OCI-LY1 (cell line): ENCODE measurements at regions not wholly inside any gene's neighbourhood (a gene's known extent, or its start where the extent isn't known, plus 50 kb on each side); places are given as distances from the start of the nearest gene placed in this dataset.
"Not testable (repeated sequence)": the region's sequence is repeated elsewhere in the genome, so short reads cannot be mapped to it uniquely, and the experiment has no call there.

ENCODE experiments used
- H2AFZ ChIP-seq: fragments of 200-600 bp; sonication (generic), shearing (Covaris generic); 2 replicates; pipeline ENCODE4 v1.6.0; 2014; ENCODE audit warnings: antibody characterized with exemption, mild to moderate bottlenecking, low read length
- H3F3A ChIP-seq: fragments of 200-600 bp; sonication (generic), shearing (Covaris generic); 2 replicates; pipeline ENCODE4 v1.6.0; 2014; ENCODE audit warnings: mild to moderate bottlenecking, antibody characterized with exemption, low read length, moderate library complexity; ENCODE audit not compliant: insufficient read depth
- H3K27ac ChIP-seq: fragments of 200-600 bp; sonication (generic); 2 replicates; pipeline ENCODE4 v1.5.1; 2014; ENCODE audit warnings: low read length, mixed run types, mild to moderate bottlenecking, low read depth; ENCODE audit not compliant: poor library complexity, severe bottlenecking
- H3K27me3 ChIP-seq: fragments of 200-600 bp; sonication (generic); 2 replicates; pipeline ENCODE4 v1.6.0; 2014; ENCODE audit warnings: antibody characterized with exemption, mild to moderate bottlenecking, low read length, moderate library complexity; ENCODE audit not compliant: insufficient read depth
- H3K36me3 ChIP-seq: fragments of 200-600 bp; sonication (generic); 2 replicates; pipeline ENCODE4 v1.6.1; 2014; ENCODE audit warnings: mild to moderate bottlenecking, antibody characterized with exemption, low read length, moderate library complexity, mixed read lengths; ENCODE audit not compliant: insufficient read depth
- H3K4me1 ChIP-seq: fragments of 200-600 bp; sonication (generic); 2 replicates; pipeline ENCODE4 v1.5.1; 2014; ENCODE audit warnings: mild to moderate bottlenecking, low read length, moderate library complexity; ENCODE audit not compliant: insufficient read depth, severe bottlenecking
- H3K4me2 ChIP-seq: fragments of 200-600 bp; sonication (generic), shearing (Covaris generic); 2 replicates; pipeline ENCODE4 v1.6.1; 2014; ENCODE audit warnings: low read length
- H3K4me3 ChIP-seq: fragments of 200-600 bp; sonication (generic); 2 replicates; pipeline ENCODE4 v1.5.1; 2014; ENCODE audit warnings: low read length, low read depth, mild to moderate bottlenecking, mixed read lengths; ENCODE audit not compliant: poor library complexity, severe bottlenecking
- H3K79me2 ChIP-seq: fragments of 200-600 bp; shearing (Covaris generic); 2 replicates; pipeline ENCODE4 v1.6.1; 2016; ENCODE audit warnings: mixed run types, low read length, mixed read lengths; ENCODE audit not compliant: insufficient read depth
- H3K9ac ChIP-seq: fragments of 200-600 bp; sonication (generic), shearing (Covaris generic); 2 replicates; pipeline ENCODE4 v1.6.1; 2014; ENCODE audit warnings: mild to moderate bottlenecking, low read length, mixed read lengths
- H3K9me2 ChIP-seq: fragments of 200-600 bp; sonication (generic), shearing (Covaris generic); 2 replicates; pipeline ENCODE4 v1.6.1; 2014; ENCODE audit warnings: low read depth, mild to moderate bottlenecking, low read length, mixed read lengths
- H3K9me3 ChIP-seq: fragments of 200-600 bp; shearing (Covaris generic); 2 replicates; pipeline ENCODE4 v1.6.1; 2014; ENCODE audit warnings: low read length, mixed read lengths
- H4K20me1 ChIP-seq: fragments of 200-600 bp; sonication (generic), shearing (Covaris generic); 2 replicates; pipeline ENCODE4 v1.6.0; 2016; ENCODE audit warnings: mild to moderate bottlenecking, low read length; ENCODE audit not compliant: insufficient read depth
- CTCF ChIP-seq: fragments of 200-600 bp; sonication (generic), shearing (Covaris generic); IDR thresholded peaks from 2 replicates; pipeline ENCODE4 v1.5.1; 2017; ENCODE audit warnings: mild to moderate bottlenecking, antibody characterized with exemption, low read length, moderate library complexity, mixed read lengths
- EZH2 ChIP-seq: fragments of 200-600 bp; sonication (generic), shearing (Covaris generic); IDR thresholded peaks from 2 replicates; pipeline ENCODE4 v1.8.0; 2017; ENCODE audit warnings: borderline replicate concordance, mixed run types, mild to moderate bottlenecking, antibody characterized with exemption, low read length, moderate library complexity, mixed read lengths

DNA sequence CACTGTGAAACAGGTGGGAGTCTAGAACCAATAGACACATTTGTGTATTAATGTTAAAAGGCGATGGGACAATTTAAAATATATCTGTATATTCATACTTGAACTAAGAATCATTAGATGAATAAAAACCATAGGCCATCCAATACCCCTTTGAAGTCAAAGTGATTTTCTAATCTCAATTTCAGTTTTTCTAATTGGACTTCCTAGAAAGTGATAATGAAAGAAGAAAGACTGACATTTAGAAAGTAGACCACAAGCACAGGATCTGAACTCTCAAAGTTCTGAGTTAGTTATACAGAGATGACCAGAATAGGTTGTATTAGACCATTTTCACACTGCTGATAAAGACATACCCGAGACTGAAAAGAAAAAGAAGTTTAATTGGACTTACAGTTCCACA, 412.8 kb upstream of the PIK3R1 start:
- no peak for TF ChIP-seq EZH2
- TF ChIP-seq CTCF: no peak
- Histone ChIP-seq H3K9me3 (no peaks in the 10 kb centered on the region), H3K27ac (no peak overlapping the region), H3K9ac (no peak overlapping the region), H3F3A (no peaks in the 10 kb centered on the region), H3K79me2 (no peaks in the 10 kb centered on the region), H3K36me3 (no peaks in the 10 kb centered on the region), H3K4me1 (no peaks in the 10 kb centered on the region), H3K27me3 (no peaks in the 10 kb centered on the region), H3K4me3 (no peak overlapping the region), H4K20me1 (no peaks in the 10 kb centered on the region), H3K9me2 (no peaks in the 10 kb centered on the region), H2AFZ (no peak overlapping the region), H3K4me2 (no peak overlapping the region)

GRCh38 chr5:67799732-67800234, 415.8 kb upstream of the PIK3R1 start:
- Histone ChIP-seq H2AFZ (no peak overlapping the region), H3K4me1 (no peaks in the 10 kb centered on the region), H3K9ac (no peak overlapping the region), H4K20me1 (no peaks in the 10 kb centered on the region), H3K27me3 (no peaks in the 10 kb centered on the region), H3K9me3 (no peaks in the 10 kb centered on the region), H3K4me2 (no peak overlapping the region), H3K36me3 (no peaks in the 10 kb centered on the region), H3F3A (no peaks in the 10 kb centered on the region), H3K79me2 (no peaks in the 10 kb centered on the region), H3K27ac (no peak overlapping the region), H3K9me2 (no peaks in the 10 kb centered on the region), H3K4me3 (no peak overlapping the region)
- TF ChIP-seq CTCF (no peak), EZH2 (no peak)

GRCh38 chr5:67798470-67798869, 417.1 kb upstream of the PIK3R1 start:
- not testable (repeated sequence) for H3K9me3 ChIP-seq

GRCh38 chr5:67795781-67796477, 419.6 kb upstream of the PIK3R1 start:
- no peaks in the 10 kb centered on the region for H3K27me3 ChIP-seq
- H3K27ac ChIP-seq: no peak overlapping the region
- TF ChIP-seq CTCF (no peak), EZH2 (no peak)
- no peak overlapping the region for H2AFZ ChIP-seq
- H3K4me1 ChIP-seq: no peaks in the 10 kb centered on the region
- H4K20me1 ChIP-seq: no peaks in the 10 kb centered on the region
- no peak overlapping the region for H3K4me3 ChIP-seq
- no peaks in the 10 kb centered on the region for H3K9me2 ChIP-seq
- H3K36me3 ChIP-seq: no peaks in the 10 kb centered on the region
- H3F3A ChIP-seq: no peaks in the 10 kb centered on the region
- no peaks in the 10 kb centered on the region for H3K9me3 ChIP-seq
- no peak overlapping the region for H3K9ac ChIP-seq
- no peak overlapping the region for H3K4me2 ChIP-seq
- no peaks in the 10 kb centered on the region for H3K79me2 ChIP-seq

More at GRCh38 chr5:67798470-67798869, 417.1 kb upstream of the PIK3R1 start:
- H3K9me2 ChIP-seq, H3K4me1 ChIP-seq, H3K27me3 ChIP-seq, H2AFZ ChIP-seq, H3K27ac ChIP-seq, H3K9ac ChIP-seq, H4K20me1 ChIP-seq, H3K4me2 ChIP-seq, H3K4me3 ChIP-seq, H3F3A ChIP-seq, H3K79me2 ChIP-seq, H3K36me3 ChIP-seq: not testable (repeated sequence)
